IPS-20b (cell line): ENCODE measurements at regions not wholly inside any gene's neighbourhood (a gene's known extent, or its start where the extent isn't known, plus 50 kb on each side); places are given as distances from the start of the nearest gene placed in this dataset.

ENCODE experiments used
- H3K27ac ChIP-seq: one replicate; pipeline ENCODE4 v1.5.1; 2013; ENCODE audit warnings: low read length
- H3K27me3 ChIP-seq: 2 replicates; pipeline ENCODE4 v1.6.1; 2013; ENCODE audit warnings: mild to moderate bottlenecking, low read length, inconsistent platforms; ENCODE audit not compliant: insufficient read depth
- H3K36me3 ChIP-seq: 2 replicates; pipeline ENCODE4 v1.6.1; 2013; ENCODE audit warnings: low read depth, mild to moderate bottlenecking, inconsistent platforms, low read length, moderate library complexity; ENCODE audit not compliant: insufficient read depth
- H3K4me1 ChIP-seq: 2 replicates; pipeline ENCODE4 v1.6.1; 2013; ENCODE audit warnings: mild to moderate bottlenecking, control low read depth, inconsistent platforms, low read length, moderate library complexity; ENCODE audit not compliant: insufficient read depth
- H3K4me3 ChIP-seq: 2 replicates; pipeline ENCODE4 v1.5.1; 2013; ENCODE audit warnings: mild to moderate bottlenecking, low read length, inconsistent platforms
- H3K9ac ChIP-seq: 2 replicates; pipeline ENCODE4 v1.6.1; 2013; ENCODE audit warnings: low read depth, mild to moderate bottlenecking, inconsistent platforms, low read length, moderate library complexity
- H3K9me3 ChIP-seq: 2 replicates; pipeline ENCODE4 v1.6.1; 2013; ENCODE audit warnings: mild to moderate bottlenecking, low read depth, low read length, inconsistent platforms; ENCODE audit not compliant: insufficient read depth

DNA sequence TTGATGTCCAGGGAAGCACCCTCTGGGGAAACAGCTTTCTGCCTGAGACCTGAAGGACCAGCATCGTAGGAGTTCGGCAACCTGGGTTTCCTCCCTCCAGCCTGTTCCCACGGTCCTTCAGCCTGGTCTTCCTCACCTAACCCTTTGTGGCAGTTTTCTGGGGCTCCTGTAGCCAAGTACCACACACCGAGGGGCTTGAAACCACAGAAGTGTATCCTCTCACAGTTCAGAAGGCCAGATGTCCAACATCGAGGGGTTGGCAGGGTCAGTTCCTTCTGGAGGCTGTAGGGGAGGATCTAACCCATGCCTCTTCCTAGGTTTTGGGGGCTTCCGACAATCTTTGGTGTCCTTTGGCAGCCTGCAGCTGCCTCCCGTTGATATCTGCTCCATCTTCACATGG, 381.0 kb upstream of the TNRC6C start:
- Histone ChIP-seq H3K4me1 (no peaks in the 10 kb centered on the region; the same call in 1 of the 2 replicates), H3K27ac (no peak overlapping the region), H3K27me3 (peaks cover 16% of the 10 kb centered on the region), H3K9me3 (no peaks in the 10 kb centered on the region), H3K4me3 (no peak overlapping the region), H3K9ac (no peak overlapping the region), H3K36me3 (no peaks in the 10 kb centered on the region)

DNA sequence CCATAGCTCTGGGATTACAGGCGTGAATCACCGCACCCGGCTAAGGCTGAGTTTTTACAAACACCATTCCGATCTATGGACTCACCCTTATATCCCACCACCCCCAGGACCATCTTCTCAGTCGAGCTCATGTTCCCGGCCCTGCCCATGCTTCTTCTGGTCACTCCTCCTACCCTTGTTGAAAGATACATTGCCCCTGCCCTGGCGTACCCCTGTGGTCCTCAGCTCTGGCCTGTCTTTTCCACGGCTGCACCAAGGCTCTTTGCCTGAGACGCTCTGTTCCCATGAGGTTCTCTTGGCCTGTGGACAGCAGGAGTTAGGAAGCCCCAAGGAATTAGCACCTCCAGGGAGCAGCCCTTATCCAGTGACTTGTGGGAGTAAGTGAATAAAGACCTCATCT, 379.4 kb upstream of the TNRC6C start:
- Histone ChIP-seq H3K4me3 (no peak overlapping the region), H3K9ac (no peak overlapping the region), H3K36me3 (no peaks in the 10 kb centered on the region), H3K27ac (no peak overlapping the region), H3K9me3 (no peaks in the 10 kb centered on the region), H3K27me3 (no peaks in the 10 kb centered on the region; the same call in 1 of the 2 replicates), H3K4me1 (no peaks in the 10 kb centered on the region)

DNA sequence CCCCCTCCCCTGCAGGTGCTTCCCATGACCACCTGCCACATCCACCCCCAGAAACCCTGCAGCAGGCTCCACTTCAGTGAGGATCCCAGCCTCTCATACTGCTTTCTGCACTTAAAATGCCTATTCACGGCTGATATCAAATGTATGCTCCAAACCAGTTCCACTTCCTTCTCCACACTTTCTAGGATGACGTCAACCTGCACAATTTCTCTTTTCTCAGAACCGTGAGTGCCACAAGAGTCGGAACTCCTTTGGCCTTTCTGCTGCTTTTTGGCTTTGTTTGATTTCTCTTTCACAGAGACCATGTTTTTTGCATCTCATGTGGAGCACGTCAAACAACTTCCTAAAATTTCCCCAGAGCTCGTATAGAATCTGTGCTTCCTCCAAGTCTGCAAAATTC, 378.8 kb upstream of the TNRC6C start:
- no peak overlapping the region for H3K9ac ChIP-seq
- H3K27me3 ChIP-seq = no peaks in the 10 kb centered on the region; the same call in 1 of the 2 replicates
- no peaks in the 10 kb centered on the region for H3K9me3 ChIP-seq
- no peak overlapping the region for H3K4me3 ChIP-seq
- H3K4me1 ChIP-seq = no peaks in the 10 kb centered on the region
- H3K27ac ChIP-seq = no peak overlapping the region
- H3K36me3 ChIP-seq = no peaks in the 10 kb centered on the region

DNA sequence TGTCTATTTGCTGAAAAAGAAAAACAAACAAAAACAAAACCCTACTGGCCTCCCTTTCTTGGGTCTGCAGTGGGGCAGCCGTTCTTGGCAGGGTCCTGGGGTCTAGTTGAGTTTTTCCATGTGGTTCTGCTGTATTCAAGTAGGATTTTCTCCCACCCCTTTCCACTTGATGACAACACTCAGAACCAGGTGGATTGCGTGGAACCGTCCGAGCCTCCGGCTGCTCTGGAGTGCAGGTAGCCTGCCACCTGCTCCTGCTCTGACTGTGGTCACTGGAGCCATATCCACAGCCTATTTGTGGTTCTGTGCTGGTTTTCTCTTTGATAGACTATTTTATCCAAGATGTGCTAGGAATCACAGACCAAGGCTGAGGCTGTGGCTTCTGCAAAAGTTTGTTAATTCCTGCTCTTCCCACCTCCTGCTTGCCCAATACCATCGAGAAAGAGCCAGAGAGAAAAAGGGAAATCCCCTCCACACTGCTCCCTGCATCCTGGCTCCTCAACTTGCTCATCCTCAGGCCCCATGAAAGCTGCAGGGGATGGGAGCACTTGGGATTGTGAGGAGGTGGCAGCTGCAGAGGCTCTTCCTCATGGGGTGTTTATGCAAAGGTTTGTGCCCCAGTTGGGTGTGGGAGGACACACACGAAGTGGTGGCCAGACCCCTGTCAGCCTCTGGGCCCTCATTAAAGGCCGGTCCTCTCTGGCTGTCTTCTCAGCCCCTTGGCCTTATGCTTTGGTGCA, 377.8 kb upstream of the TNRC6C start:
- Histone ChIP-seq H3K36me3 (no peaks in the 10 kb centered on the region), H3K4me1 (no peaks in the 10 kb centered on the region), H3K9ac (no peak overlapping the region), H3K4me3 (no peak overlapping the region), H3K27me3 (no peaks in the 10 kb centered on the region), H3K27ac (no peak overlapping the region), H3K9me3 (no peaks in the 10 kb centered on the region)

DNA sequence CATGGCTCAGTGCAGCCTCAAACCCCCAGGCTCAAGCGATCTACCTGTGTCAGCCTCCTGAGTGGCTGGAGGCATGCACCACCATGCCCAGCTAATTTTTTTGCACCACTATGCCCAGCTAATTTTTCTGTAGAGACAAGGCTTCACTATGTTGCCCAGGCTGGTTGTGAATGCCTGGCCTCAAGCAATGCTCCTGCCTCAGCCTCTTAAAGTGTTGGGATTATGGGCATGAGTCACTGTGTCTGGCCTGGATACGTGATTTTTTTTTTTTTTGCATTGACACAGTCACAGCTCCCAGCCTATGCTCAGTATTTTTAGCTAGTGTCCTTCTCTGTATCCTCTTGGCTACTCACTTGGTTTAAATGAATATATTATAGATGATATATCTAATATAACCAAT, 377.0 kb upstream of the TNRC6C start:
- H3K27ac ChIP-seq = no peak overlapping the region
- no peaks in the 10 kb centered on the region for H3K27me3 ChIP-seq
- no peaks in the 10 kb centered on the region for H3K9me3 ChIP-seq
- H3K9ac ChIP-seq = no peak overlapping the region
- no peak overlapping the region for H3K4me3 ChIP-seq
- H3K36me3 ChIP-seq = no peaks in the 10 kb centered on the region
- no peaks in the 10 kb centered on the region for H3K4me1 ChIP-seq

DNA sequence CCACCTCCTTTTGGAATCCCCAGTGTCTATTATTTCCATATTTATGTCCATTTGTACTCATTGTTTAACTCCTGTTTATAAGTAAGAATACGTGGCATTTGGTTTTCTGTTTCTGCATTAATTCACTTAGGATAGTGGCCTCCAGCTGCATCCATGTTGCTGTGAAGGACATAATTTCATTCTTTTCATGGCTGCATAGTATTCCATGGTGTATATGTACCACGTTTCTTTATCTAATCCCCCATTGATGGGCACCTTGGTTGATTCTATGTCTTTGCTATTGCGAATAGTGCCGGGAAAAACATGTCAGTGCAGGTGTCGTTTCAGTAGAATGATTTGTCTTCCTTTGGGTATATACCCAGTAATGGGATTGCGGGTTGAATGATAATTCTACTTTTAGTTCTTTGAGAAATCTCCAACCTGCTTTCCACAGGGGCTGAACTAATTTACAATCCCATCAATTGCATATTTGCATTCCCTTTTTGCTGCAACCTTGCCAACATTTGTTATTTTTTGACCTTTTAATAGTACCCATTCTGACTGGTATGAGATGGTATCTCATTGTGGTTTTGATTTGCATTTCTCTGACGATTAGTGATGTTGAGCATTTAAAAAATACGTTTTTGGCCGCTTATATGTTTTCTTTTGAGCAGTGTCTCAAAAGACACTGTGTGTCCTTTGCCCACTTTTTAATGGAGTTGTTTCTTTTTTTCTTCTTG, 373.2 kb upstream of the TNRC6C start:
- H3K9ac ChIP-seq = no peak overlapping the region
- no peak overlapping the region for H3K27ac ChIP-seq

DNA sequence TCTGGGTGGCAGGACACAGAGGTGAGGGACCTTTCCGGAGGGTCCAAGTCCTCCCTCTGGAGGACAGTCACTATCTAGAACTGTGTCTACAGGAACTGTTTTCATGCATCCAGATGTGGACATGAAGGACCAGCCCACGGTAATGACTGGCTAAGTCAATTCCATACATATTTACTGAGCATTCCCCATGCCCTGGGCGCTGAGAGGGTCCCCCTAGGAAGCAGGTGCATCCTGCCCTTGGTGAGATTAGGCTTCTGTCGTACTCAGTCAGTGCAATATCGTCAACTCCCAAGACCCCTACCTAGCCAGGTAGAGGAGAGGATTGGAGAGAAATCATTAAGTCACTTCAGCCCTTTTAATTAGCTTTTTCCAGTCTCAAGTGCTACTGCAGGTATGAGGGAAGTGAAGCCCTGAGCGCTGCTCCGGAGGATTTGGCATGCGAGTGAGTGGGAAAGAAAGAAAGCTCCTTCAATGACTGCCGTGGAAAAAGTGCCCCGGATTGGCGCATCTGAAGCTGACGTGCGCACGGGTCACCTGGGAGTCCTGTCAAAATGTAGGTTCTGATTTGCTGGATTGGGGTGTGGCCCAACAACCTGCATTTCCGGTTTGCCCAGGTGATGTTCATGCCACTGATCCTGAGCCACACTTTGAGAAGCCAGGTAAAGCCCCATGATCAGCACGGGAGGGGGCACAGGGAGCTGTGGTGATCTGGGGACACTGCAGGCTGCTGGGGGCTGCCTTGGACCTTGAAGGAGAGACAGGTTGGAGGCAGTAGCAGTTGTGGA, 367.4 kb upstream of the TNRC6C start:
- Histone ChIP-seq H3K27ac (no peak overlapping the region), H3K9me3 (no peaks in the 10 kb centered on the region), H3K9ac (no peak overlapping the region), H3K4me1 (no peaks in the 10 kb centered on the region), H3K27me3 (no peaks in the 10 kb centered on the region), H3K4me3 (no peak overlapping the region), H3K36me3 (no peaks in the 10 kb centered on the region)

More for the DNA sequence above, 373.2 kb upstream of the TNRC6C start:
- H3K36me3 ChIP-seq = no peaks in the 10 kb centered on the region
- H3K4me1 ChIP-seq = no peaks in the 10 kb centered on the region
- H3K4me3 ChIP-seq = no peak overlapping the region
- no peaks in the 10 kb centered on the region for H3K27me3 ChIP-seq
- H3K9me3 ChIP-seq = no peaks in the 10 kb centered on the region

DNA sequence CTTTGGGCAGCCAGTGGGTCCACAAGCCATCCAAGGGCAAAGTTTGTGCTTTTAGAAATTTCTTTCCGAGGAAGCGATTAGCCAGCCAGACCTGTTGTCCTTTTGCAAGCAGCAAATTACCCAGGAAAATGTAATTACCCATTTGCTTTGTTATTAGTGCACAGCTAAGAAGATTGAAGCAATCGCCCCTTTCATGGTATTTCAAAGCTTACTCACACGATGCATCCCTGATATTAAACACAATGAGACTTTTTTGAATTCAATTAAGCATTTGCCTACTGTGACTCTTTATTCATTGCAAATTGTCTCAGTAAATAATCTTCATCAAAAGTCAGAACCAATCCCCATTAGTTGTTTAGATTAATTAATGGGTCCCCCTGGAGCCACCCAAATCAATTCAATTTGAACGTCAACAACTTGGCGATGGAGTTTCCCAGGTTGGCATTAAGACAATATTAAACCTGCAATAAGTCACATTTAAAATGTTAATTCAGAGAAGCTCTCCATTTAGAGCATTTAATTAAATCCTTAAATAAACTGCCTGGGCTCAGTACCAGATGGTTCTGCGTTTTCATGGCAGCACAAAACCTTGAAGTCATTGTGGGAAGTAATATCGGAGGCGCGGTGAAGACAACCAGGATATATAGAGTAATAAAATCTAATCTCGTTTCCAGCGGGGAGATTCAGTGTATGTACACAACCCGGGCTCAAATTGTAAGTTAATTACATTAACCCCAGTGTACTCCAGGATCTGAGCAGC, 366.2 kb upstream of the TNRC6C start:
- Histone ChIP-seq H3K9ac (no peak overlapping the region), H3K27ac (no peak overlapping the region), H3K4me3 (no peak overlapping the region), H3K4me1 (no peaks in the 10 kb centered on the region), H3K9me3 (no peaks in the 10 kb centered on the region), H3K36me3 (no peaks in the 10 kb centered on the region), H3K27me3 (no peaks in the 10 kb centered on the region)

DNA sequence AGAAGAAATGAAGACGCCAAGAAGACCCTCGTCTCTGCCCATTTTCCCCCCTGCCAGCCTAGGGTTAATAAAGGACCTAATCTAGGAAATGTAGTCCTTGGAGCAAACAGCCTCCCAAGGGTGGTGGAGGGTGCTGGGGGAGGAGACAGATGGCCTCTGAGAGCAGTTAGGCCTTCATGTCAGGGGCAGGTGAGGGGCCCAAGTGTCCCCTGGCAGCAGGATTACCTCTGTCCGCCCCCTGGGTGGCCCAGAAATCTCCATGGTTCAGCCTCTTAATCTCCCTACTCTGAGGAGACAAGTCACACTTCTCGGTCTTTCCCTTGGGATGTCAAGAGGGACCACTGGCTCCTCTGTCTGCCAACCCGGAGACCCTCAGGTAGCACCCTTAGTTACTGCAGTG, 365.4 kb upstream of the TNRC6C start:
- Histone ChIP-seq H3K4me3 (no peak overlapping the region), H3K9me3 (no peaks in the 10 kb centered on the region), H3K27me3 (no peaks in the 10 kb centered on the region), H3K36me3 (no peaks in the 10 kb centered on the region), H3K9ac (no peak overlapping the region), H3K4me1 (no peaks in the 10 kb centered on the region), H3K27ac (no peak overlapping the region)

DNA sequence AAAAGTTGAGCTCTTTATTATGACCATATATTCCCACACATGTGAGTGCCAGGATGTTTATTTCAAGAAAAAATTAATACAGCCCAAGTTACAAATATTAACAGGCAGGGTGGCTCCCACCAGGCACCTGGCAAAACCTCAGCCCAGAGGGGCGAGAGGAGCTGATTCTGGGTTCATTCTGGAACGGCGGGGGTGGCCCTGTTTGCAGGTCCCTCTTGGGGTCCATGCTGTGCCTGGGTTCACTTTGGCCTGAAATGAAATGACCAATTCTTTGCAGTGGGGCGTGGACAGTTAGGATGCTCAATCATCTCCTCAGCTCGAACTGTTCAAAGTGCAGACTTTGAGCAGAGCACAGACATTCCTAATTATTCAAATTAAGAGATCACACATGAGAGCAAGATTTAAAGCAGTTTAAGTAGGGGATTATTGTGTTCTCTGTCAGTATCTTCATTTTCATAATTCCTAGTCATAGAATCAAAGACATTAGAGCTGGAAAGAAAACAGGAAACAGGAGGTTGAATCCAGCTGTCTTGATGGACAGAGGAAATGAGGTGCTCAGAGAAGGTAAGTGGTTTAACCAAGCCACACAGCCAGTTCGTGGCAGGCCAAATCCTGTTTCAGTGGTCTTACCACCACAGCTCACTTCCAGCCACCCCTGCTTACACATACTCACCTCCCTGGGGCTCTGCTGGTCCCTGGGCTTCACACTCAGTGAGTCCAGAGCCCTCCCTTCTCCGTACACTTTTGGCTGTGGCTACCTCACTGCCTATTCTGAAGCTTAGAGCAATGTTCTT, 363.9 kb upstream of the TNRC6C start:
- H3K9me3 ChIP-seq = no peaks in the 10 kb centered on the region
- H3K9ac ChIP-seq = no peak overlapping the region
- no peak overlapping the region for H3K4me3 ChIP-seq
- no peaks in the 10 kb centered on the region for H3K4me1 ChIP-seq
- H3K36me3 ChIP-seq = no peaks in the 10 kb centered on the region
- no peaks in the 10 kb centered on the region for H3K27me3 ChIP-seq
- no peak overlapping the region for H3K27ac ChIP-seq
